Stimulated activated CD4-positive, alpha-beta T cell treated with anti-CD3 and anti-CD28 coated beads, Interleukin-2, amount 100 ng/mL, for 48 hours (primary cell): ENCODE measurements at regions not wholly inside any gene's neighbourhood (a gene's known extent, or its start where the extent isn't known, plus 50 kb on each side); places are given as distances from the start of the nearest gene placed in this dataset.
"Not testable (repeated sequence)": the region's sequence is repeated elsewhere in the genome, so short reads cannot be mapped to it uniquely, and the experiment has no call there.

ENCODE experiments used
- DNase-seq, 2 donors: peaks; one replicate each; pipeline ENCODE4 v3.0.0-alpha.2; 2020

DNA sequence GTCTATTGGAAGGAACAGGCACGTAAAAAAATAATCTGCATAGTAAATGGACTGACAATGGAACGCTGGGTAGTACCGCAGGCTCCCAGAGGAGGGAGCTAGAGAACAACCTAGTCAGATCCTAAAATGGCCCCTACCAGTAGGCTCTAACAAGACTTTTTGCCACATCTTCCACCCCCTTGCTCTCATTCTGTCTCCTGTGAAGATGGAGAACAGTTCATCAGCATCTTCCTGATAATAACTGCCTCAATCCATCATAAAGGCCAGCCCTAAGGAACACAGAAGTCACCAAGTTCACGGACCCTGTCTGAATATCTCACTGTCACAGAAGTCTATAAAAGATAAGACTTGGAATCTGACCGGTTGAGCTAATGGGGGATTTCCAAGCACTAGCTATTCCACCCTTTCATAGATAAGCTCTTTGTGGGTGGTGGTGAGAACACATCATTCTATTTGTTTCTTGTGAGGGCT is 133.4 kb downstream of the SLC1A3 start:
- peak; percentile 70 to 73 for DNase-seq

DNA sequence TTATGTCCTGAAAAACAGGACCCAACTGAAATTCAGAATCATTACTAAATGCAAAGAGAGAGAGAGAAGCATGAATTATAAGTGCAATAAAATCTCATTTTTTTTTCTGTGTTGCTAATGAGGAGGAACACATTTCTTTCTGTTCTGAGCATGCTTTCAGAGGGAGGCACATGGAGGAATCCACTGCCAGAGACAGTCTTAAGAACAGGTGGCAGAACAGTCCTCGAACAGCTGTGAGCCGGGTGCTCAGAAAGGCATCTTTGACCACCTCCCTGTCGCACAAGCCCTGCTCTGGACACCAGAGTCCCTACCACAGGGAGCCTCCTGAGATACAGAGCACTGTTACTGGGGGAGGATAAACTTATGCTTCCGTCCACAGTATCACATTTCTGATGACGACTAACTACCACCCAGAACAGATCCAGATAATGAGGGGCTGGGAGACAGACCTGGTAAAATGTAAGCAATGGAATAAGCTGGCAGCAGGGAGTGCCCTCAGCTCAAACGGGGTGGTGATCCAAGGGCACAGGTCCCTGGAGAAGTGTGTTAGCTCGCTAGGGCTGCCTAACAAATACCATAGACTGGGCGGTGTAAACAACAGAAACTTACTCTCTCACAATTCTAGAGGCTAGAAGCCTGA is 134.0 kb downstream of the SLC1A3 start:
- no peak for DNase-seq

DNA sequence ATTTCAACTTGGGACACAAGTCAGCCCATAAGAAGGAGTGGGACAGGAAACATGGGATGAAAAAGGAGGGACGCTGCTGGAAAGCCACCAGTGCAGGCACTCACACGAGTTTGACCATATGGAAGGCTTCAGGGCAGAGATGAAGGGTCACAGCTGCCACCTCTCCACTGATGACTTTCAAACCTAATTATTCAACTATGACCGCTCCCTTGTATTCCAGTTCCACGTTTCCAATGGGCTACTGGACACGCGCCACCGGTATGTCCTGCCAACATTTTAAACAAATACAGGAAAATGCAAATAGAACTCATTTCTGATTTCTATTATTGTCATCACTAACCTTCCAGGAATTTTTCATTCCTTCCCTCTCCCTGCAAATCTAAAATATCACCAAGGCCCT is 134.7 kb downstream of the SLC1A3 start:
- no peak for DNase-seq

DNA sequence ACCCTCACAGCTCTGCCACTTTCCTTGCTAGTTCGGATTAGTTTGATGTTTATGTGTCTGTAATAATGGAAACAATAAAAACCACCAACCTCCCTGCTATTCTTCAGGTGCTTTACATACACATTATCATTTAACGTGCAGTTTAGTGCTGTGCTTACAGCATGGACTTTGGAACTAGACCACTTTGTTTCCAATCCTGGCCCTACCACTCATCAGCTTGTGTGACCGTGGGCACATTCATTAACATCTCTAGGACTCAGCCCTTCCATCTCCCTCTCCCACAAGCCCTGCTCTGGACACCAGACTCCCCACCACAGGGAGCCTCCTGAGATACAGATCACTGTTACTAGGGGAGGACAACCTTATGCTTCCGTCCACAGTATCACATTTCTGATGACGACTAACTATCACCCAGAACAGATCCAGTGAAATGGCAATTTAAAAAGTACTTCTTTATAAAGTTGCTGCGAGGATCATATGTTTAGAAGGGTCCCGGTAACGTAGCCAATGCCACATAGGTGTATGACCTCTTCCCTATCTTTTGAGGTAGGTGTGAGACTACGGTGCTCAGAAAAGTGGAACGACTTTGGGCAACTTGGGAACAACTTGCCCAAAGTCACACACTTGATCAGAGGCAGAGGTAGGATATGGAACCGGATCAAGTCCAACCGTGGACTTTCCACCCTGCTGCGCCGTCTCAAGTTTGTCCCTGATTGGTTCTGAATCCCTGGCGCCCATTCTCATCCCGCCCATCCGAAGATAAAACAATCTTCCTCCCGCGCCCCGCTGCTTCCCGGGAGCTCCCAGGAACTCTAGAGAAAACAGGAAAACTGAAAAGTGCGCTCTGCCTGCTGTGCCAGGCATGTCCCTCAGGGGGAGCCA is 132.4 kb upstream of the NIPBL start:
- no peak for DNase-seq

- peak; percentile 17 to 26 for DNase-seq
These were observed 131.6 kb upstream of the NIPBL start for GRCh38 chr5:36744773-36745589.

- DNase-seq: not testable (repeated sequence)
These were observed 128.8 kb upstream of the NIPBL start for GRCh38 chr5:36747794-36748193.

GRCh38 chr5:36751886-36752285 is 124.7 kb upstream of the NIPBL start:
- no peak for DNase-seq

- no peak for DNase-seq
These were observed 121.2 kb upstream of the NIPBL start for GRCh38 chr5:36755342-36755741.

GRCh38 chr5:36755920-36756488 is 120.6 kb upstream of the NIPBL start:
- no peak for DNase-seq

GRCh38 chr5:36756848-36757247 is 119.7 kb upstream of the NIPBL start:
- DNase-seq: no peak

GRCh38 chr5:36759117-36759516 is 117.5 kb upstream of the NIPBL start:
- no peak for DNase-seq

DNA sequence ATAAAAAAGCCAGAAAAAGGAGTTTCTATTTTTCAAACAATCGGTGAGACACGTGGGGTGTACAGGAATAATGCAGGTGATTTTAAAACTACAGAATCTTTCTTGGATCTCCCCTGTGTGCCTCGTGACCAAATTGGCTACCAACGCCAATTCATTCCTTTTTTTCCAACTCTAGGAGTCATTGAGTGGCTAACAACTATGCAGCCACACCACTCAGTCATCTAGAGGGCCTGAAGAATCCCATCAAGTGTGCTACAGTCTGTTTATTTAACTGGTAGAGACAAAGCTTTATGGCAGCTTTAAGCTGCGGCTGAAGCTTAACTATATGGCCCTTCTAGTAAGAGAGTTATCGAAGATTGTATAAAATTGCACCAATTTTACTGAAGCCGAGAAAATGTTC is 113.1 kb upstream of the NIPBL start:
- no peak for DNase-seq

GRCh38 chr5:36765876-36766275 is 110.7 kb upstream of the NIPBL start:
- no peak for DNase-seq

- no peak for DNase-seq
These were observed 109.6 kb upstream of the NIPBL start for GRCh38 chr5:36766981-36767380.

- no peak for DNase-seq
These were observed 108.1 kb upstream of the NIPBL start for GRCh38 chr5:36768450-36768849.

DNA sequence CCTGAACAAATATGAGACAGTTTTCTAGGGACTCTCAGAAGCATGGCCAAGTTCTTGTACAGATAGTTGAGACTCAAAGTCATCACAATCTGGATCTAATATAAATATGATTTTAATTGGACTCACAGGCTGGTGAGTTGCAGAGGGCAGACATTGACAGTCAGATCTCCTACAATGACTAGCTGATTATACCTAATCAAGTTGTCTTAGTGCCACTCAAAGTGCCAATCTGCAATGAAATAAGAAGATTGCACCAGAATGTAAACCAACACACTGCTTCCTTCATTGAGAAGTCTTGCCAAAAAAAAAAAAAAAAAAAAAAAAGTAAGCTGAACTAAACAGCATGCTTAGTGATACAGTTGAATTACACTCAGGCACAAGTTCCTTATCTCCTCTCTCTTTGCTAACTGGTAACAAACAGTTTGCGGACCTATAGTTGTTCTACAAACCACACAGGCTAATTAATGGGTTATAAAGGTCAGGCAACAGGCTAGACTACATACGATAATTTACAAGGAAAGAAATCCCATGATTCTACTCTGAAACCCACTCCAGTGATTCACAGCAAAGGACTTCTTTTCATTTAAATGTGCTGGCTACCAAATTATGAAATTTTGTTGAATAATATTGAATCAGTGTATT is 107.3 kb upstream of the NIPBL start:
- no peak for DNase-seq

GRCh38 chr5:36770125-36770524 is 106.4 kb upstream of the NIPBL start:
- DNase-seq: no peak

- no peak for DNase-seq
These were observed 104.1 kb upstream of the NIPBL start for GRCh38 chr5:36772276-36773140.

DNA sequence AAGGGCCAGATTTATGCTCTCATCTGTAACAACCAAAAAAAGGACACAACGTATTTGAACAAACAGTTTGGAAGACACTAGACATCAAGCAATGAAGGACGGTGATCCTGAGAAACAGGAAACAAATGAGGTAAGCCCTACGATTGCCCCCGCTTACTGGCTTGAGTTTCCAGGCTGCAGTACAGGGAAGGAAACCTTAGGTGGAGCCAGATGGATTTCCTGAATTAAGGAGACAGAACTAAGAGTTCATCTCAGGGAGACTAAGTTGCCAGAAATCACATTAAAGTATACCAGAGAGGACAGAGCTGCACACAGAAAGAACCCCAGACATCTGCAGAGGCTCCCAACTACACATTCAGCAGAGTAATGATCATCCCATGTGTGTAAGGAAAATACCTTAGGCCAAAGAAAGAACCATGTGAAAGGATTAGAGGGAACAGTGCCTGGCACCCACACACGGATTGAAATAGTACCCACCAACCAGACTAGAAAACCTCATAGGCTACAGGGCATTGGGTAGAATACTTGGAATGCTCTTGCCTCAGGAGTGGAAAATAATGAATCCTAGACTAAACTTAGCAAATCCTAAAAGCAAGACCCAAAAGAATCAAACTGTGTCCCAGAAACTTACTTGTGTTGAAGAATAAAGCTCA is 99.3 kb upstream of the NIPBL start:
- no peak for DNase-seq

- DNase-seq: no peak
These were observed 98.2 kb upstream of the NIPBL start for GRCh38 chr5:36778336-36778735.

DNA sequence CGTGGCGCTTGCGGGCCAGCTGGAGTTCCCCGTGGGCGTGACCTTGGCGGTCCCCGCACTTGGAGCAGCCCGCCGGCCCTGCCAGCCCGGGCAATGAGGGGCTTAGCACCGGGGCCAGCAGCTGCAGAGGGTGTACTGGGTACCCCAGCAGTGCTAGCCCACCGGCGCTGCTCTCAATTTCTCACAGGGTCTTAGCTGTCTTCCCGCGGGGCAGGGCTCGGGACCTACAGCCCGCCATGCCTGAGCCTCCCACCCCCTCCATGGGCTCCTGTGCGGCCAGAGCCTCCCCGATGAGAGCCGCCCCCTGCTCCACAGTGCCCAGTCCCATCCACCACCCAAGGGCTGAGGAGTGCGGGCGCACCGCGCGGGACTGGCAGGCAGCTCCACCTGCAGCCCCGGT is 94.0 kb upstream of the NIPBL start:
- DNase-seq: not testable (repeated sequence)
